Activated naive CD4-positive, alpha-beta T cell treated with anti-CD3 and anti-CD28 coated beads, Interleukin-2, amount 50 U/mL, for 24 hours (primary cell): ENCODE measurements at regions not wholly inside any gene's neighbourhood (a gene's known extent, or its start where the extent isn't known, plus 50 kb on each side); places are given as distances from the start of the nearest gene placed in this dataset.
"Not testable (repeated sequence)": the region's sequence is repeated elsewhere in the genome, so short reads cannot be mapped to it uniquely, and the experiment has no call there.

Experiments
- H3K27ac Mint-ChIP-seq: one replicate; pipeline ENCODE4 v1.8.0; 2021; ENCODE audit warnings: mild to moderate bottlenecking, mixed read lengths
- H3K27me3 Mint-ChIP-seq: one replicate; pipeline ENCODE4 v1.8.0; 2021; ENCODE audit warnings: mixed read lengths
- H3K36me3 Mint-ChIP-seq: one replicate; pipeline ENCODE4 v1.8.0; 2021; ENCODE audit warnings: mixed read lengths
- H3K4me1 Mint-ChIP-seq: one replicate; pipeline ENCODE4 v1.8.0; 2021; ENCODE audit warnings: mixed read lengths
- H3K4me3 Mint-ChIP-seq: one replicate; pipeline ENCODE4 v1.8.0; 2021; ENCODE audit warnings: mild to moderate bottlenecking, mixed read lengths
- H3K9me3 Mint-ChIP-seq: one replicate; pipeline ENCODE4 v1.8.0; 2021; ENCODE audit warnings: mixed read lengths

- no peaks in the 10 kb centered on the region for H3K27me3 Mint-ChIP-seq
- H3K4me3 Mint-ChIP-seq, result no peak overlapping the region
- H3K36me3 Mint-ChIP-seq, result no peaks in the 10 kb centered on the region
- no peak overlapping the region for H3K27ac Mint-ChIP-seq
- H3K4me1 Mint-ChIP-seq, result peaks cover 17% of the 10 kb centered on the region
- H3K9me3 Mint-ChIP-seq, result peaks cover 5% of the 10 kb centered on the region
These were observed 76.3 kb upstream of the CARD11 start for GRCh38 chr7:3119963-3120362.

GRCh38 chr7:3120513-3120912, 76.8 kb upstream of the CARD11 start:
- Mint-ChIP-seq H3K36me3 (no peaks in the 10 kb centered on the region), H3K4me3 (no peak overlapping the region), H3K27me3 (no peaks in the 10 kb centered on the region), H3K9me3 (peaks cover 5% of the 10 kb centered on the region), H3K4me1 (peaks cover 17% of the 10 kb centered on the region), H3K27ac (no peak overlapping the region)

- no peaks in the 10 kb centered on the region for H3K9me3 Mint-ChIP-seq
- no peaks in the 10 kb centered on the region for H3K27me3 Mint-ChIP-seq
- H3K36me3 Mint-ChIP-seq, result no peaks in the 10 kb centered on the region
- no peak overlapping the region for H3K27ac Mint-ChIP-seq
- H3K4me3 Mint-ChIP-seq, result no peak overlapping the region
- H3K4me1 Mint-ChIP-seq, result no peaks in the 10 kb centered on the region
These were observed 85.3 kb upstream of the CARD11 start for GRCh38 chr7:3128857-3129490.

GRCh38 chr7:3133811-3134385, 90.2 kb upstream of the CARD11 start:
- Mint-ChIP-seq H3K36me3 (no peaks in the 10 kb centered on the region), H3K27me3 (no peaks in the 10 kb centered on the region), H3K4me3 (no peak overlapping the region), H3K4me1 (no peaks in the 10 kb centered on the region), H3K27ac (no peak overlapping the region), H3K9me3 (no peaks in the 10 kb centered on the region)

GRCh38 chr7:3134745-3135144, 91.1 kb upstream of the CARD11 start:
- H3K36me3 Mint-ChIP-seq, result no peaks in the 10 kb centered on the region
- no peak overlapping the region for H3K4me3 Mint-ChIP-seq
- H3K27ac Mint-ChIP-seq, result no peak overlapping the region
- H3K4me1 Mint-ChIP-seq, result no peaks in the 10 kb centered on the region
- no peaks in the 10 kb centered on the region for H3K27me3 Mint-ChIP-seq
- H3K9me3 Mint-ChIP-seq, result no peaks in the 10 kb centered on the region

- Mint-ChIP-seq H3K27me3 (no peaks in the 10 kb centered on the region), H3K27ac (no peak overlapping the region), H3K4me3 (no peak overlapping the region), H3K36me3 (no peaks in the 10 kb centered on the region), H3K9me3 (no peaks in the 10 kb centered on the region), H3K4me1 (no peaks in the 10 kb centered on the region)
These were observed 92.0 kb upstream of the CARD11 start for GRCh38 chr7:3135626-3136025.

GRCh38 chr7:3138206-3138605, 94.5 kb upstream of the CARD11 start:
- no peaks in the 10 kb centered on the region for H3K27me3 Mint-ChIP-seq
- H3K4me3 Mint-ChIP-seq, result no peak overlapping the region
- H3K9me3 Mint-ChIP-seq, result no peaks in the 10 kb centered on the region
- no peaks in the 10 kb centered on the region for H3K36me3 Mint-ChIP-seq
- H3K27ac Mint-ChIP-seq, result no peak overlapping the region
- no peaks in the 10 kb centered on the region for H3K4me1 Mint-ChIP-seq

GRCh38 chr7:3138997-3139396, 95.3 kb upstream of the CARD11 start:
- no peak overlapping the region for H3K4me3 Mint-ChIP-seq
- no peaks in the 10 kb centered on the region for H3K4me1 Mint-ChIP-seq
- no peaks in the 10 kb centered on the region for H3K27me3 Mint-ChIP-seq
- H3K27ac Mint-ChIP-seq, result no peak overlapping the region
- H3K9me3 Mint-ChIP-seq, result no peaks in the 10 kb centered on the region
- H3K36me3 Mint-ChIP-seq, result no peaks in the 10 kb centered on the region

- H3K4me1 Mint-ChIP-seq, result no peaks in the 10 kb centered on the region
- no peaks in the 10 kb centered on the region for H3K9me3 Mint-ChIP-seq
- H3K27me3 Mint-ChIP-seq, result no peaks in the 10 kb centered on the region
- no peaks in the 10 kb centered on the region for H3K36me3 Mint-ChIP-seq
- H3K4me3 Mint-ChIP-seq, result no peak overlapping the region
- no peak overlapping the region for H3K27ac Mint-ChIP-seq
These were observed 97.2 kb upstream of the CARD11 start for GRCh38 chr7:3140834-3141233.

- Mint-ChIP-seq H3K4me1 (no peaks in the 10 kb centered on the region), H3K9me3 (no peaks in the 10 kb centered on the region), H3K27ac (no peak overlapping the region)
These were observed 97.7 kb upstream of the CARD11 start for GRCh38 chr7:3141326-3141725.

GRCh38 chr7:3143869-3144775, 100.5 kb upstream of the CARD11 start:
- H3K4me3 Mint-ChIP-seq, result no peak overlapping the region
- no peaks in the 10 kb centered on the region for H3K27me3 Mint-ChIP-seq
- H3K27ac Mint-ChIP-seq, result no peak overlapping the region
- H3K4me1 Mint-ChIP-seq, result peaks cover 8% of the 10 kb centered on the region
- H3K9me3 Mint-ChIP-seq, result no peaks in the 10 kb centered on the region
- no peaks in the 10 kb centered on the region for H3K36me3 Mint-ChIP-seq

More at GRCh38 chr7:3141326-3141725, 97.7 kb upstream of the CARD11 start:
- H3K4me3 Mint-ChIP-seq, result no peak overlapping the region
- no peaks in the 10 kb centered on the region for H3K27me3 Mint-ChIP-seq
- H3K36me3 Mint-ChIP-seq, result no peaks in the 10 kb centered on the region

- not testable (repeated sequence) for H3K36me3 Mint-ChIP-seq, H3K9me3 Mint-ChIP-seq, H3K4me3 Mint-ChIP-seq, H3K27me3 Mint-ChIP-seq, H3K27ac Mint-ChIP-seq, H3K4me1 Mint-ChIP-seq
These were observed 101.1 kb upstream of the CARD11 start for GRCh38 chr7:3144776-3145125.

GRCh38 chr7:3146571-3147226, 103.0 kb upstream of the CARD11 start:
- Mint-ChIP-seq H3K27me3 (no peaks in the 10 kb centered on the region), H3K9me3 (no peaks in the 10 kb centered on the region), H3K27ac (peak overlapping the region; percentile 0), H3K4me3 (no peak overlapping the region), H3K36me3 (no peaks in the 10 kb centered on the region), H3K4me1 (peaks cover 12% of the 10 kb centered on the region)

GRCh38 chr7:3148471-3148870, 104.8 kb upstream of the CARD11 start:
- not testable (repeated sequence) for H3K4me3 Mint-ChIP-seq, H3K27ac Mint-ChIP-seq, H3K36me3 Mint-ChIP-seq, H3K27me3 Mint-ChIP-seq, H3K9me3 Mint-ChIP-seq
- H3K4me1 Mint-ChIP-seq, result peaks cover 13% of the 10 kb centered on the region

GRCh38 chr7:3149231-3149995, 105.7 kb upstream of the CARD11 start:
- peaks cover 18% of the 10 kb centered on the region for H3K4me1 Mint-ChIP-seq
- peak overlapping the region; percentile 43 for H3K27ac Mint-ChIP-seq
- H3K27me3 Mint-ChIP-seq, result no peaks in the 10 kb centered on the region
- no peaks in the 10 kb centered on the region for H3K9me3 Mint-ChIP-seq
- no peaks in the 10 kb centered on the region for H3K36me3 Mint-ChIP-seq
- no peak overlapping the region for H3K4me3 Mint-ChIP-seq
